Transverse colon (tissue), 4 donors: ENCODE measurements at regions not wholly inside any gene's neighbourhood (a gene's known extent, or its start where the extent isn't known, plus 50 kb on each side); places are given as distances from the start of the nearest gene placed in this dataset.

Source experiments
- CTCF ChIP-seq, 5 experiments: fragments of 200-600 bp in 3 of 5; fragments of 450-650 bp in 2 of 5; sonication (generic) in 3 of 5; IDR thresholded peaks; 1 replicate in 2 of 5; 2 replicates in 3 of 5; pipeline ENCODE4 v1.5.1; 2016 to 2017; ENCODE audit warnings: antibody characterized with exemption in 5 of 5, inconsistent platforms in 3 of 5, mild to moderate bottlenecking in 2 of 5, moderate library complexity in 1 of 5
- EP300 ChIP-seq: sonication (generic); formaldehyde crosslinking; IDR thresholded peaks from one replicate; pipeline ENCODE4 v1.6.1; 2017; ENCODE audit warnings: antibody characterized with exemption, low read depth
- POLR2A ChIP-seq: fragments of 450-650 bp; IDR thresholded peaks from one replicate; pipeline ENCODE4 v1.6.1; 2016; ENCODE audit warnings: antibody characterized with exemption, mild to moderate bottlenecking, moderate library complexity
- POLR2AphosphoS5 ChIP-seq, 3 donors: sonication (generic); formaldehyde crosslinking; IDR thresholded peaks; one replicate each; pipeline ENCODE4 v1.6.1; 2016; ENCODE audit warnings: antibody characterized with exemption in 3 of 3

DNA sequence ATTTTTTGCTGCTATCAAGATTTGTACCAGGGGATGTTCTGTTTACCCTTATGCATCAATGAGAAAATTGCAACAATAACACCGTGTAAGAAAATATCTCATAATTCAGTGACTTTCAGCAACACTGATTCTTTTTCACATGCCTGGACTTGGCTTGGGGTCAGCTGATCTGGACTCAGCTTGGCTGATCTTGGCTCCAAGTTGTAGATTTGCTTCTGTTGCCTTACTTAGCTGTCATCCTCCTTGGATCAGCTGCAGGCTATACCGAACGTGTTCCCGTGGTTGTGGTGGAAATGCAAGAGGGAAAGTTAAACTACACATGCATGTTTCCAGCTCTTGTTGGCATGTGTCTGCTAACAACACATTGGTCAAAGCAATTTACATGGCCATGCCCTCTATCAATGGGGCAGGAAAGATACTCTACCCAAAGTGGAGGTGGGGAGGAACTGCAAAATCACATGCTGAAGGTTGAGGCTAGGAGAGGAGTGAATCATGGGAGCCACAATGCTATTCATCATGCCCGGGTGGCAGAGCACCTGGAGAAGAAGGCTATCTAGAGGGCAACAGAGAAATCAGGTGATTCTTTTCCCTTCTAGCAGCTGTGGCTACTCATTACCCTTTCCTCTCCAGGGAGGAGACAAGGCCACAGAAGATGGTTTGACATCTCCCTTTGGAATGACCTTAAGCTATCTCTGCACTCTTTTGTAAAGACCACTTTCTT, 1276.3 kb upstream of the AUTS2 start:
- TF ChIP-seq POLR2AphosphoS5 (IDR thresholded peaks at IDR 0.05): no peak
- TF ChIP-seq POLR2A: no peak
- TF ChIP-seq CTCF (IDR thresholded peaks at IDR 0.05): no peak
- TF ChIP-seq EP300: no peak
